ENCODE measurements at regions not wholly inside any gene's neighbourhood (a gene's known extent, or its start where the extent isn't known, plus 50 kb on each side); places are given as distances from the start of the nearest gene placed in this dataset.
"Not testable (repeated sequence)": the region's sequence is repeated elsewhere in the genome, so short reads cannot be mapped to it uniquely, and the experiment has no call there.

GRCh38 chr2:236348279-236348678 is 84.1 kb upstream of the ASB18 start:
- DNase-seq: no peak

DNA sequence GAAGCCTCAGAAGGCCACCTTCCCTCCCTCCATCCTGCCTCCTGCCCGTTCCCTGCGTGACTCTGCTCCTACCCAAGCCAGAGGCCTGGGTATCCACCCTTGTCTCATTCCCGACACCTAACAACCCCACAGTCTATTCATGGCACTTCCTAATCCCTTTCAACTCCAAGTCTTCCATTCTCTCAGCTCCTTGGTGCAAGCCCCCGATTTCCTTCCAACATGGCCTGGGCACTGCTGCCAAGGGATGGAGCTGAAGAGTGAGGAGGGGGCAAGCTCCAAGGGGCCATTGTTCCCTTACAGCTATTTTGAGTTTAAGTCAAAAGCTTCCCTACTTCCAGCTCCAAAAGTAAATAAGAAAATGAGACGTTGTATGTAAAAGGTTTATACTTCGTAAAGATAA is 84.8 kb upstream of the ASB18 start:
- DNase-seq: no peak

DNA sequence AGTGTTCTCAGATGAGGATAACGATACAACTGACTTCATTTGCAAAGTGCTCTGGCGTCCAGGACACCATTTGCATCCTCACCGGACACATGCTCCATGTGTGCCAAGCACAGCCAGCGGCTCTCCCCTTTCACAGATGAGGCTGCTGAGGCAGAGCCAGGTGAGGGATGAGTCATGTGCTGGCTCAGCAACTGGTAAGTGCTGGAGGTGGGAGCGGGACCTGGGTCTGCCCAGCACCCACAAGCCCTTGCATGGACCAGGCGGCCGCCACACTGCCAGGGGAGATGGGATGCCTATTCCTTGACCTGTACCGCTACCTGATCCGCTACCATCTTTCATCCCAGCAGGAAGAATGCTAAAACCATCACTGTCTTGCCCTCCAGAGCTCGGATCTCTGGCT is 86.2 kb upstream of the ASB18 start:
- no peak for DNase-seq

- DNase-seq: no peak
Measured at GRCh38 chr2:236351966-236352525, 87.8 kb upstream of the ASB18 start.

GRCh38 chr2:236352761-236353593 is 88.8 kb upstream of the ASB18 start:
- DNase-seq: peak; percentile 56

GRCh38 chr2:236353594-236353942 is 89.4 kb upstream of the ASB18 start:
- DNase-seq: no peak

DNA sequence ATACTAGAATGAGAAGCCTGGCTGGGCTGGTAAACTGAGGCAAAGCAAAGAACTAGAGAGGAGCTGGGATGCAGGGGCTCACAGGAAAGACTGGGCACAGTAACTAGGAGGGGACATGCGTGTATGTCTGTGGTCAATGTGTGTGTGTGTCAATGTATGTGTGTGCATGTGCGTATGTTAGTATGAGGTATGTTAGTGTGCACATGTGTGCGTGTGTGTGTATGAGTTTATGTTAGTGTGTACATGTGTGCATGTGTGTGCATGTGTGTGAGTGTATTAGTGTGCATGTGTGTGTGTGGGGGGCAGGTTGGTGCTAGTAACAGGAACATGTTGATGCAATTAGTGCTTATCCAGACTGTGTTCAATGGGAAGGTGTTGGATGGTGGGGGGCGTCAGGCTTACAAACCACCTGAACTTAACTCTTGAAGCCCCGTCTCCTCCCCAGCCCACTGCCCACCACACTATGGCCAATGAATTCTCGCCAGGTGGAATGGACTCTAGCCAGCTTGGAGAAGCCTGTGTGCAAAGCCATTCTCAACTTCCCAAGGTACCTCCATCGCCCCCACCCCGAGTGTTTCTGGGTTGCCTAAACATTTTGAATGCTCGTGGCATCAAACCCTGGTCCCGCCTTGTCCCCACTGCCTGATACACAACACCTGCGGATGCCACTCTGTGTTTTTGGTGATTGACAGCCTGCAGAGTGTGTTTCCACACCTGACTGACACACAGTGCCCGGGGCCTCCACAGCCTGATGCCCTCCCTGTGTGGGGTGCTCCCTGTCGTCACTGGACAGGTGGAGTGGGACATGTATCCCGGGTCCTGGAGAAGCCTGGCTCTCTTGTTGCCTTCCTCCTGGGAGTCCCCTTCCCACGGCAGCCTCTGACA is 90.1 kb upstream of the ASB18 start:
- no peak for DNase-seq

- DNase-seq: no peak
Measured at GRCh38 chr2:236354973-236355595, 90.9 kb upstream of the ASB18 start.

DNA sequence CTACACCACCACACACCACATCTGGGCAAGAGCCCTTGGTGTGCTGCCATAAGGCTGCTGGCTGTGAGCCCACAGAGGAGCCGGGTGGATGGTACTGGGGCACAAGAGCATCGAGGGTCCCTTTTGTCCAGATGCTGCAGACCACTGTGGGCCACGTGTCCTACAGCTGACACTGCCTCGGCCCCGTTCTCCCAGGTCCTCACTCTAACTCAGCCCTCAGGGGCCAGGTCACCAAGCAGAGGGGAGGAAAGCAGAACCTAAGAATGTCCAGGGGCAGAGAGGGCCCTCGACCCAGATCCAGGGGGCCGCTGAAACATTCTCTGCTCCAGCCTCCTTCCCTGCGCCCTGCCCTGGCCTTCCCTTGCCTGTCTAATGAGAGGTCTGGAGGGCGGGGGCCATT is 91.7 kb upstream of the ASB18 start:
- no peak for DNase-seq

GRCh38 chr2:236356321-236356720 is 92.1 kb upstream of the ASB18 start:
- not testable (repeated sequence) for DNase-seq

DNA sequence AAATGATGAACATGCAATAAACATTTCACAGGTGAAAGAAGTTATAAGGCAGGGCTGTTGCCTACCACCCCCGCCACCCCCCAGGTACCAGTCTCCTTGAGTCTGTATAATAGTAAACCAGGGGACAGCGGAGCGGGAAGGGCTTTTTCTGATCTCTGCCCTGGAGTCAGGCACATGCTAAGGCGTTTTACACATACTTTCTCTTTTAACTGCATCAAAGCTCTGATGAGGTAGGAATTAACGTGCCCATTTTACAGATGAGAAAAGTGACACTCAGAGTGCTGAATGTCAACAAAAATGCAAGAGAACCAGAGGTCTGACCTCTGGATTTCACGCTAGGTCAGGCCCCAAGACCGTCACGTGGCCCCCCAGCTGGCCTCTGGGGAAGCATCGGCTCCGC is 94.3 kb upstream of the ASB18 start:
- DNase-seq: not testable (repeated sequence)

GRCh38 chr2:236359426-236360045 is 95.3 kb upstream of the ASB18 start:
- no peak for DNase-seq

GRCh38 chr2:236360496-236360895 is 96.3 kb upstream of the ASB18 start:
- DNase-seq: no peak

- DNase-seq: no peak
Measured at GRCh38 chr2:236363711-236364277, 99.6 kb upstream of the ASB18 start.

- DNase-seq: no peak
Measured at GRCh38 chr2:236365258-236366048, 101.2 kb upstream of the ASB18 start.

DNA sequence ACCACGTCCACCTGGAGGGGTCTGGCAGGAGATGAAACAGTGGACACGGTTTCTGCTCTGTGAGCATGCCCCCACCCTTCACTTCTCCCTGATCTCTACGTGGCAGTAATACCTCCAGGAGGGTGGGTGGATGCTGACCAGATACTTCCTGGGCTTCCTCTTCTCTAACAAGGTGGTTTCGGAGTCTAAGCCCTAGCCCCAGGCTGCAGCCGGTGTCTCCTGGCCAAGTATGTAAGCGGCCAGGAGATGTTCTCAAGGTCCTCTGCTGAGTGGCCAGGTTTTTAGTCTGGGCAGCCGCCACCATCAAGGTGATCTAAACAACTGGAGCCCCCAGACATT is 101.8 kb upstream of the ASB18 start:
- DNase-seq: no peak

- DNase-seq: no peak
Measured at GRCh38 chr2:236366397-236366796, 102.2 kb upstream of the ASB18 start.

DNA sequence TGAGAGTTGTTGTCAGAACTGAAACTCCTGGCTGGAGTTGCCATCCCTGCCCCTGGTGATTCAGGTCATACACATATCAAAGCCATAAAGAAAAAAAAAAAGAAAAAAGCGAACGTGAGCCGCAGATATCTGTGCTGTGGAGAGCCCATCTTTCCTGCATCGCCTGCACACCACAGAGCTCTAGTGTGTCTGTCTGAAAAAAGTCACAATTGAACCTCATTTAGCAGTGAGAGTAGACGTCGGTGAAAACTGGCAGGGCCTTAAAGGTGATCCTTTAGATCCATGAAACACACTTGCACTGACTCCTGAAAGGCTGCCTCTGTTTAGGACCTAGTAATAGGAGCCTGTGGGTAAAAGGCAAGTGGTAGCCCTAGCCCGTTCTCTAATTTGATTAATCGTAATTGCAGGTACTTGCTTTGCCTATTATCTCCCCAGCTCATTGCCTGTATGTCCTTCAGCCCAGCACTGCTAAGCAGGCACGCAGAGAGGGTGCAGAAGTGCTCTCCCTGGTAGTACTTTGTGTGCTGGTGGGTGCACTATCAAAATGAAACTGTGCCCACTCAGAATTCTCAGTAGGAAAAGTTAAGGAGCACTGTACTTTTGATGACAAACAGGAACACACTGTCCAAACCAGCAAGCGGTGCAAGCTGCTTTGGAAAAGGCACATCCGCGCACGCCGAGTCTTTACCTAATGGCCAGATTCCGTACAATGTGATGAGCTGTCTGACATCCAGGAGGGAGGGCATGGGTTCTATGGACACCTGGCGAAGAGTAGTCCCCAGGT is 103.5 kb upstream of the ASB18 start:
- no peak for DNase-seq

DNA sequence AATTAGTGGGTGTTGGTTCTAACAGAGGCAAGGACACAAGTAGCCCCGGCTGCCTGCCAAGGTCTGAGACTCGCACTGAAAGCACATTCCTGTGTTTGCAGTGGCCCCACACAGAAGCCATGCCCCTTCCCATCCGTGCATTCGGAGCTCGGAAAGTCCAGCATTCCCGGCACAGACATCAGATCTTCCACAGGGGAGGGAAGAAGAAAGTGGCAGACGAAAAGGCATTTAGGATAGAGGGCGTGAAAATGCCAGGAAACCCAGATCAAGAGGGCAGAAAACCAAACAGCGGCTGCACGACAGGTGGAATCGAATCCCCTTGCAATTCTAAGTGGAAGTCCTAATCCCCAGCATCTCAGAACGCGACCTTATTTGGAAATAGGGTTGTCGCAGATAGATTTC is 105.5 kb upstream of the ASB18 start:
- DNase-seq: peak; percentile 70

- no peak for DNase-seq
Measured at GRCh38 chr2:236370847-236371409, 106.7 kb upstream of the ASB18 start.
